Subcutaneous abdominal adipose tissue (tissue), 5 donors: ENCODE measurements at regions not wholly inside any gene's neighbourhood (a gene's known extent, or its start where the extent isn't known, plus 50 kb on each side); places are given as distances from the start of the nearest gene placed in this dataset.
"Not testable (repeated sequence)": the region's sequence is repeated elsewhere in the genome, so short reads cannot be mapped to it uniquely, and the experiment has no call there.

Source experiments
- H3K27ac ChIP-seq: one replicate; pipeline ENCODE4 v1.7.0; 2013; ENCODE audit warnings: low read depth, mild to moderate bottlenecking, inconsistent platforms, low read length, moderate library complexity
- H3K27me3 ChIP-seq, 5 donors: one replicate each; pipeline ENCODE4 v1.7.0; 2013; ENCODE audit warnings: low read length in 5 of 5, inconsistent platforms in 1 of 5; ENCODE audit not compliant: control insufficient read depth in 5 of 5, insufficient read depth in 4 of 5
- H3K36me3 ChIP-seq, 5 donors: one replicate each; pipeline ENCODE4 v1.7.0; 2013; ENCODE audit warnings: low read length in 5 of 5; ENCODE audit not compliant: control insufficient read depth in 5 of 5, insufficient read depth in 5 of 5
- H3K4me1 ChIP-seq, 5 donors: one replicate each; pipeline ENCODE4 v1.7.0; 2013; ENCODE audit warnings: low read length in 5 of 5, mild to moderate bottlenecking in 3 of 5, moderate library complexity in 1 of 5; ENCODE audit not compliant: control insufficient read depth in 5 of 5, insufficient read depth in 5 of 5
- H3K4me3 ChIP-seq, 5 donors: one replicate each; pipeline ENCODE4 v1.7.0; 2013; ENCODE audit warnings: low read length in 5 of 5, low read depth in 1 of 5
- H3K9ac ChIP-seq, 5 donors: one replicate each; pipeline ENCODE4 v1.7.0; 2013; ENCODE audit warnings: low read length in 5 of 5, mild to moderate bottlenecking in 4 of 5, moderate library complexity in 3 of 5
- H3K9me3 ChIP-seq, 5 donors: one replicate each; pipeline ENCODE4 v1.7.0; 2013; ENCODE audit warnings: low read length in 5 of 5; ENCODE audit not compliant: control insufficient read depth in 5 of 5
- donor health status: healthy.
- donor health status: healthy.
- donor health status: healthy.
- donor health status: healthy.
- donor health status: healthy.

GRCh38 chr10:29710128-29710527, 75.4 kb upstream of the SVIL start:
- Histone ChIP-seq H3K4me1 (peaks cover 0 to 3% (median 0%) of the 10 kb centered on the region in 5 donors), H3K27me3 (no peaks in the 10 kb centered on the region), H3K36me3 (peaks cover 0 to 2% (median 0%) of the 10 kb centered on the region in 5 donors), H3K27ac (no peak overlapping the region), H3K4me3 (no peak overlapping the region), H3K9ac (no peak overlapping the region), H3K9me3 (no peaks in the 10 kb centered on the region)

DNA sequence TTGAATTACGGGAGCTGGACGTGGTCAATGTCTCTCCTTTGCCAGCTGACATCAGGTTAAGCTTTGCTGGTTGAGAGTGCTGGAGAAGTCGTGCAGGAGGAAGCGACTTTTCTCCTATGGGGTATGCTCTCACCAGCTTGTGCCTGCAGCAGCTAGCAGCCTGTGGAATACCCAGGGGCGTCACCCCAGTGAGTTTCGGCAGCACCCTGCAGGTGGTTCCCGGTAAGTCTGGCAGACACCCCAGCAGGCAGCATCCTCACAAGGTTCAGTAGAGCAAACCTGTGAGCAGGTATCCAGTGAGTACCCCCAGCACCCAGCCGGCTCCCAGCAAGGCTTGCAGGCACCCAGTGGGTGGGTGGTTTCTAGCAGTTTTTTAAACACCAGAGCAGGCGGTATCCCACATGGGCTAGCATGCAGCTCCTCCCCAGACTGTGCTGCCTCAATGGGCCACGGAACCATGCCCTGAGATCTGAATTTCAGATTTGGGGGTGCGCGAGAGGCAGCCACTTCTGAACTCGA, 74.8 kb upstream of the SVIL start:
- Histone ChIP-seq H3K9me3 (no peaks in the 10 kb centered on the region), H3K36me3 (peaks cover 0 to 2% (median 0%) of the 10 kb centered on the region in 5 donors), H3K27me3 (no peaks in the 10 kb centered on the region), H3K4me1 (peaks cover 0 to 3% (median 0%) of the 10 kb centered on the region in 5 donors), H3K9ac (no peak overlapping the region), H3K27ac (no peak overlapping the region), H3K4me3 (no peak overlapping the region)

DNA sequence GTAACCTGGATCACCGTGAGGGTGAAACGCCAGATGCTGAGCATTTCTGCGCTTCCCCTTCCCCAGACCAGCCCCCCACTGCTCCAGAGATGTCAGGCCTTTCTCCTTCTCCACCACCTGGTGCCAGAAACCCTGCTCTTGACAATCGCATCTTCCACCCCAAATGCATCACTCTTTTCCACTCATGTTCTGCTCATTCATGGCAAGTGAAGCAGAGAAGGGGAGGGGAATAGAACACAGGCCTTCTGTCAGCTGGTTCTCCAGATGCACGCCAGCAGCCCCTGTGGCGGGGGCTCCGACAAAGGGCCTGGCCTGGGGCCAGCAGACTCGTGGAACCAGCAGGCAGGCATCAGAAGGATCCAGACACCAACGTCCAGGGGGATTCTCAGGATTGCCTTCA, 68.5 kb upstream of the SVIL start:
- no peaks in the 10 kb centered on the region for H3K9me3 ChIP-seq
- H3K9ac ChIP-seq, result no peak overlapping the region
- peak overlapping the region; percentile 32 for H3K27ac ChIP-seq
- no peak overlapping the region for H3K4me3 ChIP-seq
- H3K4me1 ChIP-seq, result peaks cover 3 to 20% (median 16%) of the 10 kb centered on the region in 5 donors
- H3K27me3 ChIP-seq, result no peaks in the 10 kb centered on the region
- H3K36me3 ChIP-seq, result no peaks in the 10 kb centered on the region

DNA sequence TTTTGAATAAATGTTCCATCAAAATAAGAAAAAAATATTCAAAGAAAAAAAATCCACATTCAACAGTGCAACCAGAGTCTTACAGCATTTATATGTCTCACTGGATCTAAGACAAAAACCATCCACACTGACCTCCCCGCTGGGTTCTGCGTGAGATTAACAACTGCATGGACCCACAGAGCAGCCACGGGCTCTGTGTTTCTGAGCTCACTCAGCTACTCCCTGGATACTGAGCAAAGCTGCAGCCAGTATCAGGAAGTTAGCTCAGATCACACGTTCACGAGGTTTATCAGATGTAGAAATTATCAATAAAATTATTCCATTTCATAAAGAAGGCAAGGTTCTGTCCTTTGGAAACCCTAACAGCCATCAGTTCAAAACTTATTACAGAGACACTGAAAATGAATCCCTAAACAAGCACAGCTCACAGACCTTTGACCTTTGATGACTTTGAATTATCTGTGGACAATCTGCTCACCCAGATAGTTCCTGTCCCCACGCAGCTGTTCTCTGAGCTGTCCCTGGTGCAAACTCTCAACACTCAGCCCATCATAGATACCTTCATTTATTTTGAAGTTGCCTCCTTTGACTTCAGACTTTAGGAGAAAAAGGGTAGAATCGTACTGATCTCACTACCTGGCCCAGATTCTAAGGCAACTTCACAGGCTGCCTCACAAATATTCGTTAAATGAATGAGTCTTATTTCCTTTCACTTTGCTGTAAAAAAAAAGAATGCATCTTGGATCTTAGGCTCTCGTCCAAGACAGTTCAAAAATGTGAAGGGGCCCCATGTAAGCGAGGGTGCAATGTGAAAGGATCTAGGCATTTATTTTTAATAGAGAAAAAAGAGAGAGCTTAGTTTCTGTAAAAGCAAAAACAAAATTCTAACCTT, 67.7 kb upstream of the SVIL start:
- Histone ChIP-seq H3K27ac (peak overlapping the region; percentile 32), H3K9ac (peak overlapping the region in 1 of 5 donors; percentile 55)

DNA sequence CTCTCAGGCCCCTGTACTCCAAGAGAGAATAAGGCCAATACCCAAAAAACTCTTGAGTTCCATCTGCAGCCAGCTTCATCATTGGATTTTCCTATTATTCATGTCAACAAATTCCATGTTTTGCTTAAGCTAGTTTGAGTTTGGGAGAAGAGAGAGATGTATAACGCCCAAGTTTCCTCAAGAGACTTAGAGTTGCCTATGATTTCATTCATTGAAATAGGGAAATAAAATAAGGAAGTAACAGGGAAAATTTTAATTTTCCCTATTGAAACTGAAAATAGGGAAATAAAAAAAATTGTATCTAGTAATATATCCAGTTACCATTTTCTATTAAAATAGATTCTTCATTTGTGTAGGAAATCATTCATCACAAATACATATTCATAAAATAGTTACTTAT, 66.5 kb upstream of the SVIL start:
- no peaks in the 10 kb centered on the region for H3K36me3 ChIP-seq
- H3K27me3 ChIP-seq, result no peaks in the 10 kb centered on the region
- peaks cover 3 to 20% (median 16%) of the 10 kb centered on the region in 5 donors for H3K4me1 ChIP-seq
- no peaks in the 10 kb centered on the region for H3K9me3 ChIP-seq
- H3K4me3 ChIP-seq, result no peak overlapping the region
- H3K27ac ChIP-seq, result no peak overlapping the region
- H3K9ac ChIP-seq, result no peak overlapping the region

More for the DNA sequence above, 67.7 kb upstream of the SVIL start:
- no peaks in the 10 kb centered on the region for H3K9me3 ChIP-seq
- H3K36me3 ChIP-seq, result no peaks in the 10 kb centered on the region
- H3K4me1 ChIP-seq, result peaks cover 3 to 20% (median 16%) of the 10 kb centered on the region in 5 donors
- H3K4me3 ChIP-seq, result peak overlapping the region in 1 of 5 donors; percentile 22
- H3K27me3 ChIP-seq, result no peaks in the 10 kb centered on the region

DNA sequence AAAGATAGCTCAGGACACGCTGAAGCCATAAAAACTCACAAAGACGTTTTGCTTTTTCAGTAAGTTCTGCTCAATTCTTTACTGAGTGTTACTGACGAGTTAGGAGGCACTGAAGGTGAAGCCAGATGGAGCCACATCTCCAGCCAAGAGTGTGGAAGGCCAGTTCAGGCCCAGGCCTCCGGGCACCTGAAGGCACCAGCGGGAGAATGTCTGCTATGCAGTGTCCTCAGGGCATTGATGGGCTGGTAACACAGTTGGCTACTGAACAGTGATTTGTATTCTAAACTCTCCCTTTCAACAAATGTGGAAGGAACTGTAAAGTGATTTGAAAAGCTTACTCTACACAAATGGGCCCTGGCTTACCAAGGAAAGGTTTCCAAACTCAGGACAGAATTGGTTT, 64.8 kb upstream of the SVIL start:
- no peak overlapping the region for H3K4me3 ChIP-seq
- no peaks in the 10 kb centered on the region for H3K9me3 ChIP-seq
- no peaks in the 10 kb centered on the region for H3K27me3 ChIP-seq
- H3K27ac ChIP-seq, result no peak overlapping the region
- no peak overlapping the region for H3K9ac ChIP-seq
- H3K4me1 ChIP-seq, result peaks cover 3 to 20% (median 16%) of the 10 kb centered on the region in 5 donors
- H3K36me3 ChIP-seq, result no peaks in the 10 kb centered on the region

DNA sequence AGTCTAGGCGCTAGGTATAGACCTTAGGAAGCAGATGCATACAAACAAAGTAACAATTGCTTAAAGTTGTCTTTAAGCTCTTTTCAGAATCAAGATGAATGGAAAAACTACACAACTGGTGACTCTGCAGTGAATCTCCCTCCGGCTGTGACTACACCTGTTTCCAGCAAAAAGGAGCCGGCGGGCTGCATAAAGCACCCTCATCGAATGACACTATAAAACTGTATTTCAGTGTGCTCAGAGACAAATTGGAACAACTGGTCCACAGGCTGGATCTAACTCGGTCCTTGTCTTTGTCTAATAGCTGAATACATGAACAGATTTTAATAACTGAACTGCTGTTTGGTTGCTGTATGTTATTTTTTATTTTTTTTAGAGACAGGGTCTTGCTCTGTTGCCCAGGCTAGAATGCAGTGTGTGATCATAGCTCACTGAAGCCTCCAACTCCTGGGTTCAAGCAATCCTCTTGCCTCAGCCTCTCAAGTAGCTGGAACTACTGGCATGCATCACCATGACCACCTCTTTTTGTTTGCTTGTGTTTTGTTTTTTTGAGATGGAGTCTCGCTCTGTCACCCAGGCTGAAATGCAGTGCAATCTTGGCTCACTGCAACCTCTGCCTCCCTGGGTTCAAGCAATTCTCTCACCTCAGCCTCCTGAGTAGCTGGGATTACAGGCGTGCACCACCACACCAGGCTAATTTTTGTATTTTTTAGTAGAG, 64.2 kb upstream of the SVIL start:
- Histone ChIP-seq H3K4me1 (peaks cover 3 to 20% (median 16%) of the 10 kb centered on the region in 5 donors), H3K27ac (no peak overlapping the region), H3K27me3 (no peaks in the 10 kb centered on the region)

GRCh38 chr10:29696581-29696980, 61.8 kb upstream of the SVIL start:
- H3K9ac ChIP-seq, H3K4me3 ChIP-seq: not testable (repeated sequence)
- H3K4me1 ChIP-seq, result peaks cover 0 to 15% (median 9%) of the 10 kb centered on the region in 5 donors

More for the DNA sequence above, 64.2 kb upstream of the SVIL start:
- Histone ChIP-seq H3K4me3 (no peak overlapping the region), H3K36me3 (no peaks in the 10 kb centered on the region), H3K9me3 (no peaks in the 10 kb centered on the region), H3K9ac (no peak overlapping the region)

DNA sequence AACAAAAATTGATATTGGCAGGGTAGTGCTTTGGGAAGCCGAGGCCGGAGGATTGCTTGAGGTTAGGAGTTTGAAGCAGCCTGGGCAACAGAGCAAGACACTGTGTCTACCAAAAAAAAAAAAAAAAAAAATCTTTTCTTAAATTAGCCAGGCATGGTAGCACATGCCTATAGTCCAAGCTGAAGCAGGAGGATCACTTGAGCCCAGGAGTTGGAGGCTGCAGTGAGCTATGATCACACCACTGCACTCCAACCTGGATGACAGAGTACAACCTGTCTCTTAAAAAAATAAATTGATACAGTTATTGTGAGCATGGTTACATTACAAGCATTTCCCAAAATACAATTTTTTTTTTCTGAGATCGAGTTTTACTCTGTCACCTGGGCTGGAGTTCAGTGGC, 59.4 kb upstream of the SVIL start:
- H3K9me3 ChIP-seq, result no peaks in the 10 kb centered on the region
- no peak overlapping the region for H3K4me3 ChIP-seq
- H3K27ac ChIP-seq, result no peak overlapping the region
- H3K4me1 ChIP-seq, result peaks cover 0 to 9% (median 3%) of the 10 kb centered on the region in 5 donors
- H3K36me3 ChIP-seq, result no peaks in the 10 kb centered on the region
- no peak overlapping the region for H3K9ac ChIP-seq
- H3K27me3 ChIP-seq, result no peaks in the 10 kb centered on the region

More at GRCh38 chr10:29696581-29696980, 61.8 kb upstream of the SVIL start:
- H3K27ac ChIP-seq, H3K9me3 ChIP-seq, H3K27me3 ChIP-seq, H3K36me3 ChIP-seq: not testable (repeated sequence)

- Histone ChIP-seq H3K27ac (peak overlapping the region; percentile 82), H3K4me3 (peak overlapping the region in 3 of 5 donors; percentile 21 to 40 (median 37))
Measured at GRCh38 chr10:29692121-29692539, 57.4 kb upstream of the SVIL start.

More at GRCh38 chr10:29692121-29692539, 57.4 kb upstream of the SVIL start:
- Histone ChIP-seq H3K27me3 (no peaks in the 10 kb centered on the region), H3K4me1 (peaks cover 6 to 22% (median 16%) of the 10 kb centered on the region in 5 donors), H3K9ac (peak overlapping the region in 3 of 5 donors; percentile 8 to 48 (median 44)), H3K36me3 (no peaks in the 10 kb centered on the region), H3K9me3 (no peaks in the 10 kb centered on the region)
